Transverse colon (tissue), 4 donors: ENCODE measurements at regions not wholly inside any gene's neighbourhood (a gene's known extent, or its start where the extent isn't known, plus 50 kb on each side); places are given as distances from the start of the nearest gene placed in this dataset.

Experiments used
- CTCF ChIP-seq, 5 experiments: fragments of 200-600 bp in 3 of 5; fragments of 450-650 bp in 2 of 5; sonication (generic) in 3 of 5; IDR thresholded peaks; 1 replicate in 2 of 5; 2 replicates in 3 of 5; pipeline ENCODE4 v1.5.1; 2016 to 2017; ENCODE audit warnings: antibody characterized with exemption in 5 of 5, inconsistent platforms in 3 of 5, mild to moderate bottlenecking in 2 of 5, moderate library complexity in 1 of 5
- POLR2AphosphoS5 ChIP-seq, 3 donors: sonication (generic); formaldehyde crosslinking; IDR thresholded peaks; one replicate each; pipeline ENCODE4 v1.6.1; 2016; ENCODE audit warnings: antibody characterized with exemption in 3 of 3

GRCh38 chr9:30575218-30575617 lies 1809.2 kb upstream of the ACO1 start:
- TF ChIP-seq POLR2AphosphoS5 (IDR thresholded peaks at IDR 0.05) (no peak), CTCF (IDR thresholded peaks at IDR 0.05) (no peak)
